Activated naive CD8-positive, alpha-beta T cell (primary cell): ENCODE measurements at regions not wholly inside any gene's neighbourhood (a gene's known extent, or its start where the extent isn't known, plus 50 kb on each side); places are given as distances from the start of the nearest gene placed in this dataset.
"Not testable (repeated sequence)": the region's sequence is repeated elsewhere in the genome, so short reads cannot be mapped to it uniquely, and the experiment has no call there.

Source experiments
- H3K27ac Mint-ChIP-seq: one replicate; pipeline ENCODE4 v1.8.0; 2021; ENCODE audit warnings: mixed read lengths
- H3K27me3 Mint-ChIP-seq: one replicate; pipeline ENCODE4 v1.8.0; 2021; ENCODE audit warnings: mixed read lengths
- H3K36me3 Mint-ChIP-seq: one replicate; pipeline ENCODE4 v1.8.0; 2021; ENCODE audit warnings: mixed read lengths
- H3K4me1 Mint-ChIP-seq: one replicate; pipeline ENCODE4 v1.8.0; 2021; ENCODE audit warnings: low read depth, mixed read lengths
- H3K4me3 Mint-ChIP-seq: one replicate; pipeline ENCODE4 v1.8.0; 2021; ENCODE audit warnings: mild to moderate bottlenecking, mixed read lengths
- H3K9me3 Mint-ChIP-seq: one replicate; pipeline ENCODE4 v1.8.0; 2021; ENCODE audit warnings: low read depth, mixed read lengths

- no peaks in the 10 kb centered on the region for H3K27me3 Mint-ChIP-seq
- no peak overlapping the region for H3K4me3 Mint-ChIP-seq
- H3K27ac Mint-ChIP-seq: no peak overlapping the region
These were observed 155.9 kb upstream of the MEIS1 start for GRCh38 chr2:66279024-66279423.

GRCh38 chr2:66275984-66276383, 158.9 kb upstream of the MEIS1 start:
- Mint-ChIP-seq H3K27me3 (no peaks in the 10 kb centered on the region), H3K4me3 (no peak overlapping the region), H3K9me3 (peaks cover 4% of the 10 kb centered on the region), H3K27ac (no peak overlapping the region), H3K36me3 (no peaks in the 10 kb centered on the region), H3K4me1 (no peaks in the 10 kb centered on the region)

More at GRCh38 chr2:66279024-66279423, 155.9 kb upstream of the MEIS1 start:
- H3K4me1 Mint-ChIP-seq: no peaks in the 10 kb centered on the region
- peaks cover 4% of the 10 kb centered on the region for H3K9me3 Mint-ChIP-seq
- H3K36me3 Mint-ChIP-seq: no peaks in the 10 kb centered on the region

- Mint-ChIP-seq H3K36me3 (no peaks in the 10 kb centered on the region), H3K27me3 (no peaks in the 10 kb centered on the region), H3K4me1 (no peaks in the 10 kb centered on the region), H3K4me3 (no peak overlapping the region), H3K27ac (no peak overlapping the region), H3K9me3 (peaks cover 4% of the 10 kb centered on the region)
These were observed 160.9 kb upstream of the MEIS1 start for GRCh38 chr2:66273933-66274490.

- Mint-ChIP-seq H3K9me3 (peaks cover 4% of the 10 kb centered on the region), H3K4me1 (no peaks in the 10 kb centered on the region), H3K4me3 (no peak overlapping the region), H3K36me3 (no peaks in the 10 kb centered on the region), H3K27me3 (peaks cover 1% of the 10 kb centered on the region), H3K27ac (no peak overlapping the region)
These were observed 162.2 kb upstream of the MEIS1 start for GRCh38 chr2:66272751-66273150.

GRCh38 chr2:66271777-66272176, 163.1 kb upstream of the MEIS1 start:
- no peak overlapping the region for H3K4me3 Mint-ChIP-seq
- H3K27me3 Mint-ChIP-seq: peaks cover 1% of the 10 kb centered on the region

GRCh38 chr2:66270247-66270646, 164.7 kb upstream of the MEIS1 start:
- Mint-ChIP-seq H3K27me3 (peaks cover 1% of the 10 kb centered on the region), H3K9me3 (peaks cover under 1% of the 10 kb centered on the region), H3K27ac (no peak overlapping the region), H3K36me3 (no peaks in the 10 kb centered on the region), H3K4me1 (no peaks in the 10 kb centered on the region), H3K4me3 (no peak overlapping the region)

More at GRCh38 chr2:66271777-66272176, 163.1 kb upstream of the MEIS1 start:
- H3K27ac Mint-ChIP-seq: no peak overlapping the region
- H3K36me3 Mint-ChIP-seq: no peaks in the 10 kb centered on the region
- H3K9me3 Mint-ChIP-seq: peaks cover 4% of the 10 kb centered on the region
- H3K4me1 Mint-ChIP-seq: no peaks in the 10 kb centered on the region

GRCh38 chr2:66269166-66269565, 165.8 kb upstream of the MEIS1 start:
- Mint-ChIP-seq H3K36me3 (no peaks in the 10 kb centered on the region), H3K9me3 (no peaks in the 10 kb centered on the region), H3K4me3 (no peak overlapping the region), H3K27me3 (peaks cover 1% of the 10 kb centered on the region), H3K4me1 (no peaks in the 10 kb centered on the region), H3K27ac (no peak overlapping the region)

- Mint-ChIP-seq H3K27me3 (peaks cover 1% of the 10 kb centered on the region), H3K36me3 (no peaks in the 10 kb centered on the region), H3K27ac (no peak overlapping the region), H3K4me1 (no peaks in the 10 kb centered on the region), H3K9me3 (no peaks in the 10 kb centered on the region), H3K4me3 (no peak overlapping the region)
These were observed 166.2 kb upstream of the MEIS1 start for GRCh38 chr2:66268756-66269155.

GRCh38 chr2:66264354-66264753, 170.6 kb upstream of the MEIS1 start:
- H3K4me1 Mint-ChIP-seq: no peaks in the 10 kb centered on the region
- H3K4me3 Mint-ChIP-seq: no peak overlapping the region

GRCh38 chr2:66255867-66256266, 179.1 kb upstream of the MEIS1 start:
- Mint-ChIP-seq H3K36me3 (no peaks in the 10 kb centered on the region), H3K9me3 (peaks cover 10% of the 10 kb centered on the region)

More at GRCh38 chr2:66264354-66264753, 170.6 kb upstream of the MEIS1 start:
- H3K27me3 Mint-ChIP-seq: peaks cover 1% of the 10 kb centered on the region
- H3K36me3 Mint-ChIP-seq: no peaks in the 10 kb centered on the region
- H3K27ac Mint-ChIP-seq: no peak overlapping the region
- no peaks in the 10 kb centered on the region for H3K9me3 Mint-ChIP-seq

GRCh38 chr2:66255136-66255535, 179.8 kb upstream of the MEIS1 start:
- Mint-ChIP-seq H3K4me1 (no peaks in the 10 kb centered on the region), H3K27ac (no peak overlapping the region), H3K4me3 (no peak overlapping the region), H3K36me3 (no peaks in the 10 kb centered on the region), H3K27me3 (no peaks in the 10 kb centered on the region), H3K9me3 (peaks cover 10% of the 10 kb centered on the region)

More at GRCh38 chr2:66255867-66256266, 179.1 kb upstream of the MEIS1 start:
- no peak overlapping the region for H3K27ac Mint-ChIP-seq
- H3K27me3 Mint-ChIP-seq: no peaks in the 10 kb centered on the region
- H3K4me1 Mint-ChIP-seq: no peaks in the 10 kb centered on the region
- no peak overlapping the region for H3K4me3 Mint-ChIP-seq

- Mint-ChIP-seq H3K4me1 (no peaks in the 10 kb centered on the region), H3K9me3 (peaks cover 10% of the 10 kb centered on the region), H3K4me3 (no peak overlapping the region), H3K27ac (no peak overlapping the region), H3K27me3 (no peaks in the 10 kb centered on the region), H3K36me3 (no peaks in the 10 kb centered on the region)
These were observed 181.9 kb upstream of the MEIS1 start for GRCh38 chr2:66253066-66253465.

- Mint-ChIP-seq H3K36me3 (no peaks in the 10 kb centered on the region), H3K4me3 (no peak overlapping the region), H3K27ac (no peak overlapping the region), H3K9me3 (peaks cover 10% of the 10 kb centered on the region), H3K27me3 (no peaks in the 10 kb centered on the region), H3K4me1 (no peaks in the 10 kb centered on the region)
These were observed 182.8 kb upstream of the MEIS1 start for GRCh38 chr2:66252109-66252508.

- H3K9me3 Mint-ChIP-seq: peaks cover 10% of the 10 kb centered on the region
- no peak overlapping the region for H3K27ac Mint-ChIP-seq
- H3K36me3 Mint-ChIP-seq: no peaks in the 10 kb centered on the region
- H3K4me3 Mint-ChIP-seq: no peak overlapping the region
- no peaks in the 10 kb centered on the region for H3K27me3 Mint-ChIP-seq
- H3K4me1 Mint-ChIP-seq: no peaks in the 10 kb centered on the region
These were observed 183.4 kb upstream of the MEIS1 start for GRCh38 chr2:66251573-66251972.

GRCh38 chr2:66249089-66249488, 185.8 kb upstream of the MEIS1 start:
- H3K36me3 Mint-ChIP-seq, H3K4me3 Mint-ChIP-seq, H3K27me3 Mint-ChIP-seq, H3K9me3 Mint-ChIP-seq, H3K4me1 Mint-ChIP-seq, H3K27ac Mint-ChIP-seq: not testable (repeated sequence)

GRCh38 chr2:66243809-66244208, 191.1 kb upstream of the MEIS1 start:
- H3K27ac Mint-ChIP-seq, H3K4me1 Mint-ChIP-seq, H3K27me3 Mint-ChIP-seq, H3K36me3 Mint-ChIP-seq, H3K9me3 Mint-ChIP-seq, H3K4me3 Mint-ChIP-seq: not testable (repeated sequence)
